Spinal cord (tissue), 9 donors: ENCODE measurements at regions not wholly inside any gene's neighbourhood (a gene's known extent, or its start where the extent isn't known, plus 50 kb on each side); places are given as distances from the start of the nearest gene placed in this dataset.
"Not testable (repeated sequence)": the region's sequence is repeated elsewhere in the genome, so short reads cannot be mapped to it uniquely, and the experiment has no call there.

Source experiments
- DNase-seq, 6 donors: peaks; one replicate each; pipeline versions ENCODE4 v3.0.0 to v3.0.0-alpha.2; 2013 to 2015; ENCODE audit warnings: low spot score in 6 of 6, low read depth in 4 of 6
- H3K27ac ChIP-seq: one replicate; pipeline ENCODE4 v1.5.1; 2013; ENCODE audit warnings: low read depth, low read length, control low read depth
- H3K27me3 ChIP-seq: one replicate; pipeline ENCODE4 v1.6.1; 2013; ENCODE audit warnings: low read length; ENCODE audit not compliant: control insufficient read depth, insufficient read depth
- H3K36me3 ChIP-seq: one replicate; pipeline ENCODE4 v1.6.1; 2013; ENCODE audit warnings: low read length; ENCODE audit not compliant: control insufficient read depth, insufficient read depth
- H3K4me1 ChIP-seq: one replicate; pipeline ENCODE4 v1.6.1; 2013; ENCODE audit warnings: low read length; ENCODE audit not compliant: control insufficient read depth, insufficient read depth
- H3K4me3 ChIP-seq: one replicate; pipeline ENCODE4 v1.5.1; 2013; ENCODE audit warnings: low read depth, low read length, control low read depth
- H3K9me3 ChIP-seq: one replicate; pipeline ENCODE4 v1.6.1; 2013; ENCODE audit warnings: low read length; ENCODE audit not compliant: control insufficient read depth, insufficient read depth
- WGBS: methylation state at CpG from one replicate; pipeline ENCODE4 v1.1.5; 2013; ENCODE audit warnings: missing lambda C conversion rate; ENCODE audit not compliant: insufficient coverage; 5-methylcytosine and 5-hydroxymethylcytosine counted together
- donor health status: healthy.

GRCh38 chrX:20686256-20686655, 419.5 kb upstream of the RPS6KA3 start:
- WGBS, result 92% methylated on average over 4 of the region's 7 CpGs
- Histone ChIP-seq H3K36me3 (no peaks in the 10 kb centered on the region), H3K27me3 (no peaks in the 10 kb centered on the region), H3K27ac (no peak overlapping the region), H3K4me1 (no peaks in the 10 kb centered on the region), H3K9me3 (no peaks in the 10 kb centered on the region), H3K4me3 (no peak overlapping the region)
- DNase-seq, result no peak

- H3K36me3 ChIP-seq, result no peaks in the 10 kb centered on the region
- no peak overlapping the region for H3K4me3 ChIP-seq
- H3K9me3 ChIP-seq, result no peaks in the 10 kb centered on the region
- no peaks in the 10 kb centered on the region for H3K27me3 ChIP-seq
- WGBS, result 86% methylated on average over 5 of the region's 5 CpGs
- no peaks in the 10 kb centered on the region for H3K4me1 ChIP-seq
- no peak overlapping the region for H3K27ac ChIP-seq
- DNase-seq, result no peak
Observed at GRCh38 chrX:20685652-20686051, 418.9 kb upstream of the RPS6KA3 start.

GRCh38 chrX:20681683-20682082, 415.0 kb upstream of the RPS6KA3 start:
- Histone ChIP-seq H3K4me1 (no peaks in the 10 kb centered on the region), H3K4me3 (no peak overlapping the region), H3K27me3 (no peaks in the 10 kb centered on the region), H3K27ac (no peak overlapping the region), H3K9me3 (no peaks in the 10 kb centered on the region), H3K36me3 (no peaks in the 10 kb centered on the region)
- no peak for DNase-seq
- no CpG with 5 or more reads among the region's 1 CpG for WGBS

- no peaks in the 10 kb centered on the region for H3K9me3 ChIP-seq
- no peak overlapping the region for H3K27ac ChIP-seq
- H3K27me3 ChIP-seq, result no peaks in the 10 kb centered on the region
- DNase-seq, result no peak
- H3K4me1 ChIP-seq, result no peaks in the 10 kb centered on the region
- no peaks in the 10 kb centered on the region for H3K36me3 ChIP-seq
- H3K4me3 ChIP-seq, result no peak overlapping the region
Observed at GRCh38 chrX:20680998-20681397, 414.3 kb upstream of the RPS6KA3 start.

GRCh38 chrX:20672476-20672875, 405.8 kb upstream of the RPS6KA3 start:
- no peaks in the 10 kb centered on the region for H3K9me3 ChIP-seq
- H3K4me3 ChIP-seq, result no peak overlapping the region
- no peaks in the 10 kb centered on the region for H3K4me1 ChIP-seq
- H3K27ac ChIP-seq, result no peak overlapping the region
- DNase-seq, result no peak
- no CpG with 5 or more reads among the region's 2 CpGs for WGBS
- no peaks in the 10 kb centered on the region for H3K36me3 ChIP-seq
- H3K27me3 ChIP-seq, result no peaks in the 10 kb centered on the region

GRCh38 chrX:20671746-20672145, 405.0 kb upstream of the RPS6KA3 start:
- not testable (repeated sequence) for H3K4me1 ChIP-seq, H3K27ac ChIP-seq, H3K4me3 ChIP-seq, H3K36me3 ChIP-seq, DNase-seq, H3K27me3 ChIP-seq, H3K9me3 ChIP-seq
- no CpG with 5 or more reads among the region's 3 CpGs for WGBS

GRCh38 chrX:20670611-20671010, 403.9 kb upstream of the RPS6KA3 start:
- no peaks in the 10 kb centered on the region for H3K36me3 ChIP-seq

GRCh38 chrX:20668550-20668949, 401.8 kb upstream of the RPS6KA3 start:
- Histone ChIP-seq H3K27ac (no peak overlapping the region), H3K27me3 (no peaks in the 10 kb centered on the region), H3K4me1 (no peaks in the 10 kb centered on the region), H3K9me3 (no peaks in the 10 kb centered on the region), H3K36me3 (no peaks in the 10 kb centered on the region), H3K4me3 (no peak overlapping the region)
- WGBS, result no CpG with 5 or more reads among the region's 1 CpG
- peak in 1 of 6 donors; percentile 34 for DNase-seq

More at GRCh38 chrX:20670611-20671010, 403.9 kb upstream of the RPS6KA3 start:
- Histone ChIP-seq H3K4me1 (no peaks in the 10 kb centered on the region), H3K27me3 (no peaks in the 10 kb centered on the region), H3K4me3 (no peak overlapping the region), H3K27ac (no peak overlapping the region), H3K9me3 (no peaks in the 10 kb centered on the region)
- no CpG with 5 or more reads among the region's 3 CpGs for WGBS
- DNase-seq, result no peak

GRCh38 chrX:20666331-20666730, 399.6 kb upstream of the RPS6KA3 start:
- Histone ChIP-seq H3K4me3 (no peak overlapping the region), H3K4me1 (no peaks in the 10 kb centered on the region), H3K27me3 (no peaks in the 10 kb centered on the region), H3K27ac (no peak overlapping the region), H3K36me3 (no peaks in the 10 kb centered on the region), H3K9me3 (no peaks in the 10 kb centered on the region)
- DNase-seq, result peak in 2 of 6 donors; percentile 55 to 77
- 14% methylated on average over 2 of the region's 3 CpGs for WGBS

- DNase-seq, result peak in 2 of 6 donors; percentile 37 to 62
- H3K4me1 ChIP-seq, result no peaks in the 10 kb centered on the region
- no CpG with 5 or more reads among the region's 5 CpGs for WGBS
Observed at GRCh38 chrX:20665481-20665880, 398.8 kb upstream of the RPS6KA3 start.

More at GRCh38 chrX:20665481-20665880, 398.8 kb upstream of the RPS6KA3 start:
- Histone ChIP-seq H3K27ac (no peak overlapping the region), H3K36me3 (no peaks in the 10 kb centered on the region), H3K4me3 (no peak overlapping the region), H3K9me3 (no peaks in the 10 kb centered on the region), H3K27me3 (no peaks in the 10 kb centered on the region)
